Ishikawa (cell line): ENCODE measurements at regions not wholly inside any gene's neighbourhood (a gene's known extent, or its start where the extent isn't known, plus 50 kb on each side); places are given as distances from the start of the nearest gene placed in this dataset.

Experiments
- CEBPB ChIP-seq: IDR thresholded peaks from 2 replicates; pipeline ENCODE4 v1.6.1; 2012
- CREB1 ChIP-seq: IDR thresholded peaks from 2 replicates; pipeline ENCODE4 v1.6.1; 2012; ENCODE audit warnings: low read depth
- EGR1 ChIP-seq: IDR thresholded peaks from 2 replicates; pipeline ENCODE4 v1.6.1; 2012
- EP300 ChIP-seq: IDR thresholded peaks from 2 replicates; pipeline ENCODE4 v1.6.1; 2012; ENCODE audit warnings: borderline replicate concordance
- MAX ChIP-seq: IDR thresholded peaks from 2 replicates; pipeline ENCODE4 v1.6.1; 2012
- NFIC ChIP-seq: IDR thresholded peaks from 2 replicates; pipeline ENCODE4 v1.6.1; 2012
- RAD21 ChIP-seq: IDR thresholded peaks from 2 replicates; pipeline ENCODE4 v1.6.1; 2012; ENCODE audit warnings: low read depth
- REST ChIP-seq: IDR thresholded peaks from 2 replicates; pipeline ENCODE4 v1.6.1; 2012; ENCODE audit warnings: low read depth, mild to moderate bottlenecking
- TAF1 ChIP-seq: IDR thresholded peaks from 2 replicates; pipeline ENCODE4 v1.6.1; 2012; ENCODE audit warnings: low read depth, mild to moderate bottlenecking
- TCF12 ChIP-seq: IDR thresholded peaks from 2 replicates; pipeline ENCODE4 v1.6.1; 2012; ENCODE audit warnings: low read depth
- TEAD4 ChIP-seq: IDR thresholded peaks from 2 replicates; pipeline ENCODE4 v1.6.1; 2012
- YY1 ChIP-seq: IDR thresholded peaks from 2 replicates; pipeline ENCODE4 v1.6.1; 2012; ENCODE audit warnings: low read depth

- TF ChIP-seq REST (no peak), CREB1 (no peak), TAF1 (no peak), EP300 (no peak), TCF12 (no peak), YY1 (no peak), MAX (no peak), NFIC (peak; percentile 41; the same call in 1 of the 2 replicates), CEBPB (no peak), RAD21 (no peak), TEAD4 (peak; percentile 36; the same call in 1 of the 2 replicates), EGR1 (no peak)
Observed at GRCh38 chr20:50372770-50373088, 137.5 kb upstream of the PTPN1 start.
